ENCODE measurements at regions not wholly inside any gene's neighbourhood (a gene's known extent, or its start where the extent isn't known, plus 50 kb on each side); places are given as distances from the start of the nearest gene placed in this dataset.

GRCh38 chrX:96126182-96126581 is 558.5 kb upstream of the DIAPH2 start:
- TF ChIP-seq, protein P1, sequence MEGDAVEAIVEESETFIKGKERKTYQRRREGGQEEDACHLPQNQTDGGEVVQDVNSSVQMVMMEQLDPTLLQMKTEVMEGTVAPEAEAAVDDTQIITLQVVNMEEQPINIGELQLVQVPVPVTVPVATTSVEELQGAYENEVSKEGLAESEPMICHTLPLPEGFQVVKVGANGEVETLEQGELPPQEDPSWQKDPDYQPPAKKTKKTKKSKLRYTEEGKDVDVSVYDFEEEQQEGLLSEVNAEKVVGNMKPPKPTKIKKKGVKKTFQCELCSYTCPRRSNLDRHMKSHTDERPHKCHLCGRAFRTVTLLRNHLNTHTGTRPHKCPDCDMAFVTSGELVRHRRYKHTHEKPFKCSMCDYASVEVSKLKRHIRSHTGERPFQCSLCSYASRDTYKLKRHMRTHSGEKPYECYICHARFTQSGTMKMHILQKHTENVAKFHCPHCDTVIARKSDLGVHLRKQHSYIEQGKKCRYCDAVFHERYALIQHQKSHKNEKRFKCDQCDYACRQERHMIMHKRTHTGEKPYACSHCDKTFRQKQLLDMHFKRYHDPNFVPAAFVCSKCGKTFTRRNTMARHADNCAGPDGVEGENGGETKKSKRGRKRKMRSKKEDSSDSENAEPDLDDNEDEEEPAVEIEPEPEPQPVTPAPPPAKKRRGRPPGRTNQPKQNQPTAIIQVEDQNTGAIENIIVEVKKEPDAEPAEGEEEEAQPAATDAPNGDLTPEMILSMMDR (IDR thresholded peaks at IDR 0.05): no peak
- no peak for TF ChIP-seq POLR2A (IDR thresholded peaks at IDR 0.05)
